IMR-90 (cell line): ENCODE measurements at regions not wholly inside any gene's neighbourhood (a gene's known extent, or its start where the extent isn't known, plus 50 kb on each side); places are given as distances from the start of the nearest gene placed in this dataset.

ENCODE experiments used
- ATAC-seq: fragments of 200-7000 bp; cut with Tn5 transposase; 2 replicates; pipeline ENCODE4 v1.9.1; 2020; ENCODE audit warnings: low read depth, mild to moderate bottlenecking, moderate library complexity
- BruUV-seq: library from RNA; stranded (reverse); fragments of 400-500 nt; replicated peaks from 2 replicates; lab custom pipeline; 2021; lab: Mats Ljungman, UMichigan
- CTCF ChIA-PET: fragments of 300-600 bp; formaldehyde crosslinking; extraction: SDS; loops from one replicate; lab custom pipeline; 2021; ENCODE audit warnings: antibody characterized with exemption; lab: Yijun Ruan, JAX
- POLR2A ChIA-PET: fragments of 300-600 bp; sonication (Branson Sonifier 250); formaldehyde crosslinking; loops from one replicate; lab custom pipeline; 2022; ENCODE audit warnings: antibody characterized with exemption; ENCODE audit not compliant: unreplicated experiment; lab: Charles Lee
- DNase-seq: peaks from one replicate; pipeline ENCODE4 v3.0.0; 2013
- H2AFZ ChIP-seq: replicated peaks from 2 replicates; pipeline ENCODE3; 2013; ENCODE audit warnings: low read length, mild to moderate bottlenecking; ENCODE audit not compliant: poor library complexity
- H2AK5ac ChIP-seq: 2 replicates; pipeline ENCODE4 v1.6.1; 2013; ENCODE audit warnings: low read depth, low read length, inconsistent platforms
- H2AK9ac ChIP-seq: replicated peaks from 2 replicates; pipeline ENCODE3; 2013; ENCODE audit warnings: mild to moderate bottlenecking, low read depth, low read length, moderate library complexity; ENCODE audit not compliant: poor library complexity
- H2BK120ac ChIP-seq: 2 replicates; pipeline ENCODE4 v1.6.1; 2013; ENCODE audit warnings: low read depth, low read length, inconsistent platforms
- H2BK15ac ChIP-seq: 3 replicates; pipeline ENCODE4 v1.6.1; 2013; ENCODE audit warnings: low read depth, low read length, inconsistent platforms
- H2BK20ac ChIP-seq: 2 replicates; pipeline ENCODE4 v1.6.1; 2013; ENCODE audit warnings: low read depth, mild to moderate bottlenecking, inconsistent platforms, low read length, moderate library complexity
- H2BK5ac ChIP-seq: 2 replicates; pipeline ENCODE4 v1.6.1; 2013; ENCODE audit warnings: mild to moderate bottlenecking, low read depth, low read length, inconsistent platforms; ENCODE audit not compliant: poor library complexity, severe bottlenecking
- H3K14ac ChIP-seq: replicated peaks from 2 replicates; pipeline ENCODE4 v1.6.1; 2013; ENCODE audit warnings: low read depth, low read length, inconsistent platforms
- H3K18ac ChIP-seq: 2 replicates; pipeline ENCODE4 v1.6.1; 2013; ENCODE audit warnings: low read depth, low read length, control low read depth
- H3K23ac ChIP-seq: 2 replicates; pipeline ENCODE4 v1.6.1; 2013; ENCODE audit warnings: low read depth, low read length, inconsistent platforms
- H3K27ac ChIP-seq: 2 replicates; pipeline ENCODE4 v1.5.1; 2013; ENCODE audit warnings: mild to moderate bottlenecking, control low read depth, low read length; ENCODE audit not compliant: insufficient read depth
- H3K27me3 ChIP-seq: 2 replicates; pipeline ENCODE4 v1.6.1; 2013; ENCODE audit warnings: low read length; ENCODE audit not compliant: control insufficient read depth, insufficient read depth
- H3K36me3 ChIP-seq: 2 replicates; pipeline ENCODE4 v1.6.1; 2013; ENCODE audit warnings: low read length, mixed read lengths; ENCODE audit not compliant: control insufficient read depth, insufficient read depth
- H3K4ac ChIP-seq: 2 replicates; pipeline ENCODE4 v1.6.1; 2013; ENCODE audit warnings: low read depth, low read length, inconsistent platforms
- H3K4me1 ChIP-seq: 2 replicates; pipeline ENCODE4 v1.6.1; 2013; ENCODE audit warnings: low read length, mixed read lengths; ENCODE audit not compliant: control insufficient read depth, insufficient read depth
- H3K4me2 ChIP-seq: 2 replicates; pipeline ENCODE4 v1.6.1; 2013; ENCODE audit warnings: low read depth, mild to moderate bottlenecking, control low read depth, low read length, moderate library complexity
- H3K4me3 ChIP-seq: 2 replicates; pipeline ENCODE4 v1.5.1; 2013; ENCODE audit warnings: low read depth, mild to moderate bottlenecking, control low read depth, low read length, moderate library complexity; ENCODE audit not compliant: insufficient read depth
- H3K56ac ChIP-seq: 2 replicates; pipeline ENCODE4 v1.6.1; 2013; ENCODE audit warnings: low read length, inconsistent platforms; ENCODE audit not compliant: insufficient read depth; ENCODE audit errors: extremely low read depth
- H3K79me1 ChIP-seq, 2 experiments: 2 replicates each; pipeline ENCODE4 v1.6.1; 2013; ENCODE audit warnings: low read length in 2 of 2, inconsistent platforms in 1 of 2, low read depth in 1 of 2
- H3K9ac ChIP-seq: 2 replicates; pipeline ENCODE4 v1.6.1; 2013; ENCODE audit warnings: low read depth, low read length, control low read depth
- H3K9me1 ChIP-seq: 2 replicates; pipeline ENCODE4 v1.6.1; 2013; ENCODE audit warnings: low read length, inconsistent platforms; ENCODE audit not compliant: insufficient read depth
- H3K9me3 ChIP-seq: 2 replicates; pipeline ENCODE4 v1.6.1; 2013; ENCODE audit warnings: low read length; ENCODE audit not compliant: control insufficient read depth, insufficient read depth
- H4K20me1 ChIP-seq: 2 replicates; pipeline ENCODE4 v1.6.1; 2013; ENCODE audit warnings: low read length, inconsistent platforms; ENCODE audit not compliant: insufficient read depth
- H4K5ac ChIP-seq: 2 replicates; pipeline ENCODE4 v1.6.1; 2013; ENCODE audit warnings: mild to moderate bottlenecking, low read depth, low read length, control low read depth
- H4K8ac ChIP-seq, 2 experiments: 2 replicates each; pipeline ENCODE4 v1.6.1; 2013; ENCODE audit warnings: low read depth in 2 of 2, low read length in 2 of 2, control low read depth in 1 of 2, inconsistent platforms in 1 of 2
- H4K91ac ChIP-seq: 2 replicates; pipeline ENCODE4 v1.6.1; 2013; ENCODE audit warnings: low read depth, low read length, inconsistent platforms; ENCODE audit not compliant: insufficient read depth
- CEBPB ChIP-seq: IDR thresholded peaks from 2 replicates; pipeline ENCODE4 v1.6.1; 2012; ENCODE audit warnings: low read depth, low read length, improper control_type of control experiment
- FOS ChIP-seq: fragments of 150-350 bp; IDR thresholded peaks from 2 replicates; pipeline ENCODE4 v1.6.1; 2016; ENCODE audit warnings: low read depth, low read length
- MAFK ChIP-seq: IDR thresholded peaks from 2 replicates; pipeline ENCODE4 v1.6.1; 2012; ENCODE audit warnings: low read depth, low read length, improper control_type of control experiment
- MAZ ChIP-seq: IDR thresholded peaks from 2 replicates; pipeline ENCODE4 v1.6.1; 2012; ENCODE audit warnings: low read depth, mild to moderate bottlenecking, low read length, improper control_type of control experiment, moderate library complexity, borderline replicate concordance
- MXI1 ChIP-seq: IDR thresholded peaks from 2 replicates; pipeline ENCODE4 v1.6.1; 2012; ENCODE audit warnings: low read depth, mild to moderate bottlenecking, low read length, moderate library complexity, borderline replicate concordance
- NFE2L2 ChIP-seq: fragments of 150-350 bp; IDR thresholded peaks from 2 replicates; pipeline ENCODE4 v1.6.1; 2016; ENCODE audit warnings: low read depth, mild to moderate bottlenecking, low read length
- POLR2A ChIP-seq: IDR thresholded peaks from 2 replicates; pipeline ENCODE4 v1.6.1; 2012; ENCODE audit warnings: mild to moderate bottlenecking, low read depth, low read length
- RAD21 ChIP-seq: IDR thresholded peaks from 2 replicates; pipeline ENCODE4 v1.6.1; 2012; ENCODE audit warnings: low read length, improper control_type of control experiment
- RCOR1 ChIP-seq: IDR thresholded peaks from 2 replicates; pipeline ENCODE4 v1.6.1; 2012; ENCODE audit warnings: mild to moderate bottlenecking, low read length, improper control_type of control experiment; ENCODE audit not compliant: insufficient replicate concordance
- SMC3 ChIP-seq: fragments of 150-350 bp; IDR thresholded peaks from 2 replicates; pipeline ENCODE4 v1.6.1; 2016; ENCODE audit warnings: low read depth, mild to moderate bottlenecking, antibody characterized with exemption, low read length, moderate library complexity
- USF2 ChIP-seq: fragments of 150-350 bp; IDR thresholded peaks from 2 replicates; pipeline ENCODE4 v1.6.1; 2017; ENCODE audit warnings: mild to moderate bottlenecking, antibody characterized with exemption, low read length, low read depth
- WGBS, 2 experiments: methylation state at CpG; one replicate each; pipeline versions ENCODE4 v1.1.5 to v1.1.7; 2013; ENCODE audit warnings: missing lambda C conversion rate in 2 of 2; ENCODE audit not compliant: insufficient read length in 1 of 2; ENCODE audit errors: extremely low coverage in 2 of 2; 5-methylcytosine and 5-hydroxymethylcytosine counted together
- dilution Hi-C: fragments of 300-500 bp; cut with HindIII; formaldehyde crosslinking; loops from one replicate; pipeline ENCODE4 v1.14.3; 2018; ENCODE audit warnings: low sequenced_read_pairs; ENCODE audit not compliant: unreplicated experiment
- in situ Hi-C: fragments of 300-500 bp; cut with MboI; formaldehyde crosslinking; loops from 3 replicates; pipeline ENCODE4 v1.14.3; 2019; ENCODE audit warnings: low sequenced_read_pairs, inconsistent platforms, mixed read lengths
- intact Hi-C: fragments of 100-400 bp; cut with micrococcal nuclease; formaldehyde crosslinking; loops from 2 replicates; pipeline ENCODE4 v1.10.0; 2022
- TF ChIP-seq, protein P1 (sequence below): fragments of 150-350 bp; IDR thresholded peaks from 2 replicates; pipeline ENCODE4 v1.6.1; 2016; ENCODE audit warnings: low read depth, mild to moderate bottlenecking, low read length, moderate library complexity, borderline replicate concordance
- TF ChIP-seq, protein P2 (sequence below): conservative IDR thresholded peaks from 2 replicates; pipeline ENCODE4 v1.5.1; 2012; ENCODE audit warnings: mild to moderate bottlenecking, low read depth, low read length, improper control_type of control experiment

DNA sequence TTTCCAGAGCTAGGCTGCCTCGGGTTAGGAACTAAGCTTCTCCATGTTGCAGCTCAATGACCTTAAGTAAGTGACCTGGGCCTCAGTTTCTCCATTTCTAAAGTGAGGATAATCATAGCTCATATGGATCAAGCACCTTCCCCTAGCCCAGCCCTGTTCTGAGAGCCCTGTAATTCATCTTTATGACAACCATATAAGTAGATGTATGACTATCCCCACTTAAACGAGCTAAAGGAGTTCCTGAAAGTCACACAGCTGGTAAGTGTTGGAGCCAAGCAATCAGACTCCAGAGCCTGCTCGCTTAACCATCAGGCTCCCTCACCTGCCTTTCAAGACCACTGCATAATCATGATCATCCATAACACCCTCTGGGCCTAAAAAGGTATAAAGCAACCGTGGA, 135.4 kb downstream of the SP3 start:
- ATAC-seq (no peak), DNase-seq (no peak)
- dilution Hi-C loops (no loop called here), intact Hi-C loops (no loop called here), in situ Hi-C loops (no loop called here)
- H3K9me1 ChIP-seq = no peaks in the 10 kb centered on the region
- H3K9ac ChIP-seq = no peak overlapping the region
- no peak overlapping the region for H4K5ac ChIP-seq
- H2AK5ac ChIP-seq = no peak overlapping the region
- no peak overlapping the region for H3K56ac ChIP-seq
- H3K36me3 ChIP-seq = no peaks in the 10 kb centered on the region
- no peak overlapping the region for H2AK9ac ChIP-seq
- BruUV-seq = no TSS peak
- 60% methylated on average over 1 of the region's 4 CpGs; no CpG with 5 or more reads in 1 of the 2 experiments for WGBS, 2 experiments
- no peaks in the 10 kb centered on the region for H3K9me3 ChIP-seq
- H4K8ac ChIP-seq = no peak overlapping the region
- POLR2A ChIA-PET = no interaction called here
- peaks cover 13% of the 10 kb centered on the region for H3K27me3 ChIP-seq
- no peak overlapping the region for H3K23ac ChIP-seq
- H4K91ac ChIP-seq = no peak overlapping the region
- CTCF ChIA-PET = no interaction called here
- no peak overlapping the region for H2BK20ac ChIP-seq
- peaks cover 5% of the 10 kb centered on the region for H3K4me1 ChIP-seq
- no peak overlapping the region for H2BK120ac ChIP-seq
- H3K79me1 ChIP-seq = no peaks in the 10 kb centered on the region
- H3K4ac ChIP-seq = no peak overlapping the region
- H3K14ac ChIP-seq = no peak overlapping the region
- H2BK15ac ChIP-seq = no peak overlapping the region
- no peak overlapping the region for H3K18ac ChIP-seq
- H3K27ac ChIP-seq = no peak overlapping the region
- no peak overlapping the region for H2BK5ac ChIP-seq
- TF ChIP-seq, protein P1, sequence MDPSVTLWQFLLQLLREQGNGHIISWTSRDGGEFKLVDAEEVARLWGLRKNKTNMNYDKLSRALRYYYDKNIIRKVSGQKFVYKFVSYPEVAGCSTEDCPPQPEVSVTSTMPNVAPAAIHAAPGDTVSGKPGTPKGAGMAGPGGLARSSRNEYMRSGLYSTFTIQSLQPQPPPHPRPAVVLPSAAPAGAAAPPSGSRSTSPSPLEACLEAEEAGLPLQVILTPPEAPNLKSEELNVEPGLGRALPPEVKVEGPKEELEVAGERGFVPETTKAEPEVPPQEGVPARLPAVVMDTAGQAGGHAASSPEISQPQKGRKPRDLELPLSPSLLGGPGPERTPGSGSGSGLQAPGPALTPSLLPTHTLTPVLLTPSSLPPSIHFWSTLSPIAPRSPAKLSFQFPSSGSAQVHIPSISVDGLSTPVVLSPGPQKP = no peak
- TF ChIP-seq RCOR1 (no peak), RAD21 (no peak), MXI1 (no peak), MAZ (no peak), SMC3 (no peak), NFE2L2 (no peak), CEBPB (no peak), FOS (no peak), USF2 (no peak), POLR2A (no peak), MAFK (no peak)
- TF ChIP-seq, protein P2, sequence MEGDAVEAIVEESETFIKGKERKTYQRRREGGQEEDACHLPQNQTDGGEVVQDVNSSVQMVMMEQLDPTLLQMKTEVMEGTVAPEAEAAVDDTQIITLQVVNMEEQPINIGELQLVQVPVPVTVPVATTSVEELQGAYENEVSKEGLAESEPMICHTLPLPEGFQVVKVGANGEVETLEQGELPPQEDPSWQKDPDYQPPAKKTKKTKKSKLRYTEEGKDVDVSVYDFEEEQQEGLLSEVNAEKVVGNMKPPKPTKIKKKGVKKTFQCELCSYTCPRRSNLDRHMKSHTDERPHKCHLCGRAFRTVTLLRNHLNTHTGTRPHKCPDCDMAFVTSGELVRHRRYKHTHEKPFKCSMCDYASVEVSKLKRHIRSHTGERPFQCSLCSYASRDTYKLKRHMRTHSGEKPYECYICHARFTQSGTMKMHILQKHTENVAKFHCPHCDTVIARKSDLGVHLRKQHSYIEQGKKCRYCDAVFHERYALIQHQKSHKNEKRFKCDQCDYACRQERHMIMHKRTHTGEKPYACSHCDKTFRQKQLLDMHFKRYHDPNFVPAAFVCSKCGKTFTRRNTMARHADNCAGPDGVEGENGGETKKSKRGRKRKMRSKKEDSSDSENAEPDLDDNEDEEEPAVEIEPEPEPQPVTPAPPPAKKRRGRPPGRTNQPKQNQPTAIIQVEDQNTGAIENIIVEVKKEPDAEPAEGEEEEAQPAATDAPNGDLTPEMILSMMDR = no peak
- H3K4me3 ChIP-seq = no peak overlapping the region
- no peak overlapping the region for H3K4me2 ChIP-seq
- H2AFZ ChIP-seq = no peak overlapping the region
- no peaks in the 10 kb centered on the region for H4K20me1 ChIP-seq
